Epithelial cell of esophagus (primary cell): ENCODE measurements at regions not wholly inside any gene's neighbourhood (a gene's known extent, or its start where the extent isn't known, plus 50 kb on each side); places are given as distances from the start of the nearest gene placed in this dataset.
A peak's percentile ranks its signal among the peaks of the same experiment; 100 is the strongest.
"Not testable (repeated sequence)": the region's sequence is repeated elsewhere in the genome, so short reads cannot be mapped to it uniquely, and the experiment has no call there.

ENCODE experiments used
- DNase-seq: peaks from one replicate; pipeline ENCODE4 v3.0.0; 2010; ENCODE audit warnings: low read depth
- H3K4me3 ChIP-seq: 2 replicates; pipeline ENCODE4 v1.5.1; 2011; ENCODE audit warnings: mild to moderate bottlenecking, low read length, control low read depth
- TF ChIP-seq, protein P1 (sequence below): IDR thresholded peaks from 2 replicates; pipeline ENCODE4 v1.5.1; 2011; ENCODE audit warnings: low read depth, mild to moderate bottlenecking, low read length, control low read depth, inconsistent platforms; ENCODE audit not compliant: insufficient read depth; ENCODE audit errors: missing control alignments

DNA sequence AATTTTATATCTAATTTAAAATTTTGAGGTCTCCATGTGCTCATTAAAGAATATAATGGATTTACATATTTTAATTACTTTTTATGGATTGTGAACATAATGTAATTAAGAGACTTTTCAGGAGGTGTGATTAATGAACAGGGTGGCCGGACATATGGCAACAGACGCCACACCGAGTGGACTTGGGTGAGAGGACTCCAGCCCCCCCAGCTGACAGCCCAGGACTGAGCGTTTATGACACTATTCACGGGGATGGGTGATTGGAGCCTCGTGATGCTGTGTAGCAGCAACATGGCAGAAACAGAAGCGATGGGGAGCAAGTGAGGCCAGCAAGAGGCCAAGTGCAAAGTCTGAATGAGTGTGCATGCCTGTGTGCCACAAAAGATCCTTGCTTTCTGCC lies 1176.9 kb downstream of the TYW1 start:
- TF ChIP-seq, protein P1, sequence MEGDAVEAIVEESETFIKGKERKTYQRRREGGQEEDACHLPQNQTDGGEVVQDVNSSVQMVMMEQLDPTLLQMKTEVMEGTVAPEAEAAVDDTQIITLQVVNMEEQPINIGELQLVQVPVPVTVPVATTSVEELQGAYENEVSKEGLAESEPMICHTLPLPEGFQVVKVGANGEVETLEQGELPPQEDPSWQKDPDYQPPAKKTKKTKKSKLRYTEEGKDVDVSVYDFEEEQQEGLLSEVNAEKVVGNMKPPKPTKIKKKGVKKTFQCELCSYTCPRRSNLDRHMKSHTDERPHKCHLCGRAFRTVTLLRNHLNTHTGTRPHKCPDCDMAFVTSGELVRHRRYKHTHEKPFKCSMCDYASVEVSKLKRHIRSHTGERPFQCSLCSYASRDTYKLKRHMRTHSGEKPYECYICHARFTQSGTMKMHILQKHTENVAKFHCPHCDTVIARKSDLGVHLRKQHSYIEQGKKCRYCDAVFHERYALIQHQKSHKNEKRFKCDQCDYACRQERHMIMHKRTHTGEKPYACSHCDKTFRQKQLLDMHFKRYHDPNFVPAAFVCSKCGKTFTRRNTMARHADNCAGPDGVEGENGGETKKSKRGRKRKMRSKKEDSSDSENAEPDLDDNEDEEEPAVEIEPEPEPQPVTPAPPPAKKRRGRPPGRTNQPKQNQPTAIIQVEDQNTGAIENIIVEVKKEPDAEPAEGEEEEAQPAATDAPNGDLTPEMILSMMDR: no peak
- no peak for DNase-seq
- H3K4me3 ChIP-seq: no peak overlapping the region

GRCh38 chr7:68176974-68177373 lies 1180.3 kb downstream of the TYW1 start:
- peak; percentile 30 for DNase-seq
- no peak overlapping the region for H3K4me3 ChIP-seq
- TF ChIP-seq, protein P1: peak; percentile 16

- TF ChIP-seq, protein P1: no peak
- no peak overlapping the region for H3K4me3 ChIP-seq
- DNase-seq: no peak
These were observed 1184.1 kb downstream of the TYW1 start for GRCh38 chr7:68180761-68181160.

DNA sequence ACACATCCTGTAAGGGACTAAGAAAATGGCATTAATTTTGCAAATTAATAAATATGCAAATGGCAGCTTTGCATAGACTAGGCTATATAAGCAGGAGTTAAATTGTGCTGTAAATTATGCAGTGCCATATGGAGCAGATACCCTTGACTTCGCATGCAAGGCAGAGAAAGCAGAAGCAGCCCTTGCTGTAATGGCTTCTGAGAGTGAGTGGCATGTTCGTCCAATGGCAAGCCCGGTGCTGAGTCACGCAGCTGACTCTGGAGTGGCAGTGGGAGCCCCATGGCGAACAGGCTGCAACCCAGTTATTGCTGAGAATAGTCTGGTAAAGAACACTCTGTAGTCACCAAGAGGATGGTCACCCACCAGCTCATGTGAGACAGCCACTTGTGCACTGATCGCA lies 1186.5 kb downstream of the TYW1 start:
- no peak for DNase-seq
- TF ChIP-seq, protein P1: no peak
- H3K4me3 ChIP-seq: no peak overlapping the region

- no peak for DNase-seq
- TF ChIP-seq, protein P1: no peak
- H3K4me3 ChIP-seq: no peak overlapping the region
These were observed 1189.2 kb downstream of the TYW1 start for GRCh38 chr7:68185631-68186456.

DNA sequence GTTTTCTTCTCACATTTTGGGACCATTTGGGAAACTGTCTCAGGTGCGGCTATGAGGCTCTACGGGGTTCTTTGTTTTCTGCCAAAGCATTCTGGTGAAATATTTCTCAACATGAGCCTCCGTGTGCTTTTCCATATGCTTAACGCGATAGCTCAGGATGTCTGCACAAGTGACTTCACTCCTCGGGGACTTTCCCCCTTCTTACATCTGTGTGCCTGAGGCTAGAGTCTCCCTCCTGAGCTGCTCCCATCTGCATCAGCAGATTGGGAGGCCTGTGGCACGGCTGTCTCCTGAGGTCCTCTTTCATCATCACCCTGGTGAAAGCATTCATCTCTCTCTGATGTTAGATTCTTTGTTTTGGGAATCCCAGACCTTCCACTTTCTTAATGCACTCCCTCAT lies 1190.9 kb downstream of the TYW1 start:
- no peak for DNase-seq
- TF ChIP-seq, protein P1: no peak

GRCh38 chr7:68192941-68193340 lies 1196.3 kb downstream of the TYW1 start:
- no peak overlapping the region for H3K4me3 ChIP-seq
- no peak for DNase-seq
- TF ChIP-seq, protein P1: no peak

More for the DNA sequence above, 1190.9 kb downstream of the TYW1 start:
- no peak overlapping the region for H3K4me3 ChIP-seq

GRCh38 chr7:68195642-68196041 lies 1199.0 kb downstream of the TYW1 start:
- not testable (repeated sequence) for DNase-seq, H3K4me3 ChIP-seq
